ENCODE measurements at regions not wholly inside any gene's neighbourhood (a gene's known extent, or its start where the extent isn't known, plus 50 kb on each side); places are given as distances from the start of the nearest gene placed in this dataset.
"Not testable (repeated sequence)": the region's sequence is repeated elsewhere in the genome, so short reads cannot be mapped to it uniquely, and the experiment has no call there.

- DNase-seq = peak; percentile 62
Measured at GRCh38 chr11:110866081-110866480, 153.8 kb upstream of the ARHGAP20 start.

- no peak for DNase-seq
Measured at GRCh38 chr11:110862407-110862806, 150.2 kb upstream of the ARHGAP20 start.

DNA sequence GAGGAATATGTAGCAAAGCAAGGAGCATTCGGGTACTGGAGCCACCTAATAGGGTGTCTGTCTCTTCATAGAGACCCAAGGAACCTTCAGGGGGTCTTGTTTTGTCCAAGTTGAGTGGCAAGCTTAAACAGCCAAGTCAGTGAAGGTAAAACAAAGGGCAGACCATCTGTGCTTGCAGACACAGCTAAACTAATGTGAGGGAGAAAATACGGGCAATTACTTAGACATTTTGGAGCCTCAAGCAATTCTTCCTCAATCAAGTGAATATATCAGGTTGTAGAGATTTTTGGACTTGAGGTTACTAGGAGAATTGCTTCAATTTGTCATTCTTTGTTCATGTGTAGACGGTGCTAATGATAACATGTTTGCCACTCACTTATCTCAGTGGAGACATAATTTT lies 148.2 kb upstream of the ARHGAP20 start:
- DNase-seq = no peak

DNA sequence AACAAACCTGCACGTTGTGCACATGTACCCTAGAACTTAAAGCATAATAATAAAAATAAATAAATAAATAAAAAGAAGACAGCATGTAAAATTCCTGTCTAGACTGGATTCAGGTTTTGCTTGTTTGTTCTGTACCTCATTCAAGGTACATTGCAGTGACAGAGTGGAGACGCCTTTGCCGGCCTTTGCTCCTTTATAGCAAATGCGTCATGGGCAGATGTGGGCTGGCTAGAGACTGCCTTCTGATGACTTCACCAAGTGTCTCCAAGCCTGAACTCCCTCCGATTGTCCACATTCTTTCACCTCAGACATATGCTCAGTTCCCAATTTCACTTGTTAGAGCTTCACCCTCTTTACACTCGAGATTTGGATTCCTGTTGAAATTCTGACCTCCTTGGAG lies 147.8 kb upstream of the ARHGAP20 start:
- DNase-seq = no peak

DNA sequence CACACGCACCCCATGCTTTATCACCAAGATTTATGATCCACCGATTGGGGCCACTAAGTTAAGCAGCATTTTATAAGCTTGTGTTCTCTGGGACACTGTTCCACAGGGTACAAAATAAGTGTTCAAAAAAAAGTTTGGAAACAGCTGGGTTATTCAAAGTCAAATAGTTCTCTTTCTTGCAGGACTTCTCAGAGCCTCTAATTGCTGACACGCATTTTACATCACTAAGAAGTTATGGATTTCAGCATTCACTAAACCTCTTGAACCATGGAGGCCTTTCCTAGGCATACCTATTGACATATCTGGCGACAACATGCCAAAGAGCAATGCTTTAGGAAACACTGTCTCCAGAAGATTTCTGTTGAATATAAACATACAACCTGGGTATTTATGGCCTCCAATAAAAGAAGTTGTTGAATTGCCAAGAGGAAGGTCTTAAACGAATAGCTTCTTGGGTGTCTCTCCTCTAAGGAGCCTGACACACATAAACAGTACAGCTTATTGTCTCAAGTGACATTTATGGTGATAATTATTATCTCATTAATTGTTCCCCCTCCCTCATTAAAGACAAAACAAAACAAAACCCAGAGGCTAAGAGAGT lies 147.1 kb upstream of the ARHGAP20 start:
- DNase-seq = no peak

DNA sequence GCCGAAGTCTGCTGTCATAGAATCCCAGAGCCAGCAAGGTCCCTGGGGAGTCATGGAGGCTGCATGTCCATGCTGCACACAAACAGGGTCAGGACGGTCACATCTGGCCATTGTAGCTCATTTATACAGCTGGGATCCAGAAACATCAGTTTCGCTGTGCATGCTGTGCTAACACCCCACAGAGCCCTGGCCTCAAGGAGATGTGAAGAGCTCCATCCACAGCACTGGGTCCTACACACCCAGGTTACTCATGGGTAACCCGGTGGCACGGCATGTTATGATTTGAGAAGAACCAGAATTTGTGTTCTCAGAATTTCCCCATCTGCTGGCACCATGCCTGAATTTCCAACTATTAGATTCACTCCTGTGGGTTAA lies 146.3 kb upstream of the ARHGAP20 start:
- DNase-seq = no peak

DNA sequence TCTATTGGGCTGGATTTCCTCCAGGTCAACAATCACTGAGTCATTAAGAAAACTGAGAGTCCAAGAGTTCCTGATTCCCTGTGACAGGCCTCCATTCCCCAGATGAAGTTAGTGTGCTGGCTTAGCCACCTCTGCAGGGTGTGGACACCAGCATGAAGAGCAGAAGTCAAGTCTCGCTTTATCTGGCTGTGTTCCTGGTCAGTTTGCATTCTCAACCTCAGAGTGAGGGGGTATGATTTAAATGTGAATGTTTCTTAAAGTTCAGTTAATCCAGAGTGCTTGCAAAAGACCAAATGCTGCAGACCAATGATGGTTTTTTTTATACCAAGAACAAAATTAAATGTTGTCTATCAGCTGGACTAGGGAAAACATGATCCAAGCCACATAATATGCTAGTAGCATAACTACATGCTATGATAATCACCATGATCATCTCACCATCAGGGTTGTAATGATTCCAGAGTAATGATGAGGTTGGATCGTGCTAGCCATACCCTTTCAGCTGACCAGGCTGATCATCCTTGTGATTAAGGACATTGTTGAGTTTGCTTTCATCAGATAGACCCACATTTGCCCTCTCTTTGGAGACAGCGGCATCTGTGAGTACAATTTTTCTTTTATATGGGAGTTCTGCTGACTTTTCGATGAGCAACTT lies 145.8 kb upstream of the ARHGAP20 start:
- DNase-seq = no peak

GRCh38 chr11:110856996-110857812 lies 145.0 kb upstream of the ARHGAP20 start:
- no peak for DNase-seq

GRCh38 chr11:110856340-110856739 lies 144.1 kb upstream of the ARHGAP20 start:
- DNase-seq = no peak

DNA sequence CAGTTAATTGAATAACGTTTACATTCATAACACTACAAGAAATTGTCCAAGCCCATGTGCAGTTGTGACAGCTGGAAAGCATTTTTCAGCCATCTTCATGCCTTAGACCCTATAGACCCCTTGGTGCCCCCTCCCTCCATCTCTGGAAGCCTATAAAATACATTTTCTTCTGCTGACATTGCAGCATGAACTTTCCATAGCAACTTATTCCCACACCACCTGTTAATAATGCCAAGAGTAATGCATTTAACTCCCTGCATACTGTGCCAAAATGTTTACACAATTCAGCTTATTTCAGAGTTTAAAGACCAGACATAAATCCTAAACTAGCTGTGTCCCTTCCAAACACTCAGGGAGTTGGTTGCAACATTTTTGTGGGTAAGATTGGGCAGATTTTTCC lies 143.0 kb upstream of the ARHGAP20 start:
- DNase-seq = no peak

GRCh38 chr11:110852921-110853490 lies 140.8 kb upstream of the ARHGAP20 start:
- DNase-seq = no peak

DNA sequence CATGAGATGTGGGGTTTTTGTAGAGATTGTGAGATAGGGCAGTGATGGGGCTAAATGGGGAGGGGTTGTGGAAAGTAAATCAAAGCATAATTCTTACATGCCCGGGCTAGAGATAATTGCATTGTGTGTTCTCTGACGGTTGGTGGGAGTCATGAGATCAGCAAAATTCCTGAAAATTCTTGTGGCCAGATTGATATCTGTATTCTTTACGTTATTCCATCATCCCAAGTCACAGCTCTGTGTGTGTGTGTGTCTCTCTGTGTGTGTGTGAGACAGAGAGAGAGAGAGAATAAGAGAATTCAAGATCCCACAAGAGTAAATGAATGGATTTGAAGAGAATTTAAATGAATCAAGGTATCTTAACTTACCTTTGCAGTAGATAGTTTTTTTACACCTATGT lies 138.6 kb upstream of the ARHGAP20 start:
- DNase-seq = no peak

- DNase-seq = not testable (repeated sequence)
Measured at GRCh38 chr11:110843053-110843452, 130.8 kb upstream of the ARHGAP20 start.

- no peak for DNase-seq
Measured at GRCh38 chr11:110838808-110839207, 126.6 kb upstream of the ARHGAP20 start.

- DNase-seq = no peak
Measured at GRCh38 chr11:110837603-110838002, 125.4 kb upstream of the ARHGAP20 start.

DNA sequence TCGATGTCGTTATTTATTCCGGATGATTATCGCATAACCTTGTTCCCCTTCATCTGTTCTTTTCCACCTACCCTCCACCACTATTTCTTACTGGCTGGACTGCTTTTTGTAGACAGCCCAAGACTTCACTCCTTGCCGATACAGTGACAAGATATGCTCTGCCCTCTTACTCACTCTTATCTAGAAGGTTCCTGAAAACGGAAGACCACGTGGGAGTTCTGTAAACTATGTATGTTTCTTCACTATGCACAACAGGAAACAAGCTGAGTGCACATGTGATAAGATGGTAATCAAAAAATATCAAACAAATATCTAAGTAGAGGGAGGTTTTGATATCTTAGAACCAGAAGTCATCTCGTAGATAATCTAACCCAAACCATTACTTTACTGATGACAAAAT lies 122.9 kb upstream of the ARHGAP20 start:
- no peak for DNase-seq

DNA sequence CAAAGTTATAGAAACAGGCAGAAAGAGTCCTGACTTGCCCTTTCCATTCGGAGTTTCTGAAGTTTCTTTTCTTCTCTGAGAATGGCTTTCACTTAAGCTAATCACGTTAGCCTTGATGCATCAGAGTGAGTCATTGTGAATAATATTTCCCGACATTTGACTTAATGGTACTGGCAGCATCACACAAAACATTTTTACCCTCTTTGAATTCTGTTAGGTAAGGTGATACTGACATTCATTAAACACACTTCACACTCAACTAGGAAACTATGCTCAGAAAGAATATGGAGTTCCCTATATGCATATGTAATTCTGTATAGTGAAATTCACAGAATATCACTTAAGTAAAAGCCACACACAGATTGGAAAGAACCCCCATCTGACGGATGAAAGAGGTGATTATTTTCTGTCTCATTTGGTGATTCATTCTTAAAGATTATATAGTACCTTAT lies 120.8 kb upstream of the ARHGAP20 start:
- no peak for DNase-seq

DNA sequence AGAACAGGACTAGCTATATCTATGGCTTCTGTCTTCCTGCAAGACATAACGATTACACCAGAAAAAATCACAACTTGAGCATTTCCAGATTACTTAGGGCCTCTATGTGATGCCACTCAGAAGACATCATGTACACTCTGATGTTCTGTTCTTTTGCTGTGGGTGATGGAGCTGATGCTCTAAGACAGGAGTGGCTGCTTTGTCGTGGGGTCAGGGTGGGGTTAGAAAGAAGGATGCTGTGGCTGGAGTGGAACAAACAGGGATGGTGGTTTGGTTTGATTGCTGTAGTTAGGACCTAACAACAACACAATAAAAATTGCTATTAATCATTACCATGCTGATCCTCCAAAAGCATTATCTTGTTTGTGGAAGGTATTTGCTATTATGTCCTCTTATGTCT lies 120.3 kb upstream of the ARHGAP20 start:
- DNase-seq = no peak

- DNase-seq = no peak
Measured at GRCh38 chr11:110832080-110832479, 119.8 kb upstream of the ARHGAP20 start.

DNA sequence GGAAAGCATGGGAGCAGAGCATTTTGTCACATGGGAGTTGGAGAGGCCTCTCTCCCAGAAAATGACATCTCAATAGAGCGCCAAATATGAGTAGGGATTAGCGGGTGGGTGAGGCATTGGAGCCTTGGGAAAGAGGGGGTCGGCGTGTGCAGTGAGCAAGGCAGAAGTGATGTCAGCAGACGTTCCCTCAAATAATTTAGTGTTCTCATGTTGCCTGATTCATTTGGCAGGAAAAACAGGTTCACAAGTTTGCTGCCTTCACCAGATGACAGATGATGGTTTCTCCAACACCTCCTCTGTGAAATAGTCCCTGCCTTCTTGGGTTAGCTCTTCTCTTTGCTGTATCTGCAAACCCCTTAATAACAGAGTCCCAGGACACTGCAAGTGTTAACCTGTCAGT lies 118.5 kb upstream of the ARHGAP20 start:
- DNase-seq = no peak

- no peak for DNase-seq
Measured at GRCh38 chr11:110830344-110830743, 118.1 kb upstream of the ARHGAP20 start.

DNA sequence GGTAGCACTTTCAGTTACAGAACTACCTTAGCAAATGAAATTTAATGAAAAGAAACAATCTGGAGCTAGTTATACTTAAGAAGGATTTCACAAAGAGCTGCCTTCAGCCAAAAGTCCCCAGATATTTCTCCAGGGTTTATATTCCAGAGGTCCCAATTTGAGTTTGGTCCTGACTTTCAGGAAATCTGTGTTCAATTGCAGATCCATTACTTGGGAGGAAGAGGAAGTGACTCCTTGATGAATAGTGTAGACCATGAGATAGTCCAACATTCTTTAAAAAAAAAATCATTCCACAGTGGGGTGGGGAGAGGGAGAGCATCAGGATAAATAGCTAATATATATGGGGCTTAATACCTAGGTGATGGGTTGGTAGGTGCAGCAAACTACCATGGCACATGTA lies 117.6 kb upstream of the ARHGAP20 start:
- no peak for DNase-seq

GRCh38 chr11:110828086-110828485 lies 115.8 kb upstream of the ARHGAP20 start:
- no peak for DNase-seq

DNA sequence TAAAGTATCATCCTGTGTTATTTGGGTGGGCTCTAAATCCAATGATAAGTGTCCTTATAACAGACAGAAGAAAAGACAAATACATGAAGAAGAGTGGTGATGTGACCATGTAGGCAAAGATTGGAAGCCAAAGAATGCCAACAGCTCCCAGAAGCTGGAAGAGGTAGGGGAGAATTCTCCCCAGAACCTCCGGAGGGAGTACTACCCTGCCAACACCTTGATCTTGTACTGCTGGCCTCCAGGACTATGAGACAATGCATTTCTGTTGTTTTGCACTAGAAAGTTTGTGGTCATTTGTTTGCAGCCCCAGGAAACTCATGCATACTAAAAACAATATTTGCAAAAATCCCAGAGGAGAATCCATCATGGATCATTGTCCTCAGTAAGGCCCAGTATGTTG lies 115.0 kb upstream of the ARHGAP20 start:
- no peak for DNase-seq
